Gastrocnemius medialis (tissue), 4 donors: ENCODE measurements at regions not wholly inside any gene's neighbourhood (a gene's known extent, or its start where the extent isn't known, plus 50 kb on each side); places are given as distances from the start of the nearest gene placed in this dataset.

Experiments
- CTCF ChIP-seq, 5 experiments: fragments of 450-650 bp in 3 of 5; fragments of 200-600 bp in 2 of 5; sonication (generic) in 2 of 5; IDR thresholded peaks in 4 of 5; conservative IDR thresholded peaks in 1 of 5; 1 replicate in 4 of 5; 2 replicates in 1 of 5; pipeline ENCODE4 v1.5.1; 2016 to 2019; ENCODE audit warnings: antibody characterized with exemption in 5 of 5, mild to moderate bottlenecking in 3 of 5, moderate library complexity in 3 of 5
- POLR2A ChIP-seq, 2 donors: fragments of 450-650 bp; IDR thresholded peaks; one replicate each; pipeline ENCODE4 v1.6.1; 2017; ENCODE audit warnings: antibody characterized with exemption in 2 of 2, mild to moderate bottlenecking in 2 of 2, moderate library complexity in 2 of 2

- TF ChIP-seq CTCF (IDR thresholded peaks at IDR 0.05 in 4 of 5, conservative IDR thresholded peaks at IDR 0.05 in 1 of 5) (no peak), POLR2A (IDR thresholded peaks at IDR 0.05) (no peak)
Measured at GRCh38 chrX:110955706-110956105, 140.3 kb upstream of the PAK3 start.
